Esophagus muscularis mucosa (tissue), 3 donors: ENCODE measurements at regions not wholly inside any gene's neighbourhood (a gene's known extent, or its start where the extent isn't known, plus 50 kb on each side); places are given as distances from the start of the nearest gene placed in this dataset.

Experiments used
- EP300 ChIP-seq: sonication (generic); formaldehyde crosslinking; IDR thresholded peaks from one replicate; pipeline ENCODE4 v1.6.1; 2017; ENCODE audit warnings: antibody characterized with exemption
- TF ChIP-seq, protein P1 (sequence below), 3 experiments: fragments of 200-600 bp in 2 of 3; fragments of 450-650 bp in 1 of 3; sonication (generic) in 2 of 3; IDR thresholded peaks; one replicate each; pipeline ENCODE4 v1.5.1; 2017 to 2019; ENCODE audit warnings: antibody characterized with exemption in 3 of 3, mild to moderate bottlenecking in 2 of 3, moderate library complexity in 1 of 3

DNA sequence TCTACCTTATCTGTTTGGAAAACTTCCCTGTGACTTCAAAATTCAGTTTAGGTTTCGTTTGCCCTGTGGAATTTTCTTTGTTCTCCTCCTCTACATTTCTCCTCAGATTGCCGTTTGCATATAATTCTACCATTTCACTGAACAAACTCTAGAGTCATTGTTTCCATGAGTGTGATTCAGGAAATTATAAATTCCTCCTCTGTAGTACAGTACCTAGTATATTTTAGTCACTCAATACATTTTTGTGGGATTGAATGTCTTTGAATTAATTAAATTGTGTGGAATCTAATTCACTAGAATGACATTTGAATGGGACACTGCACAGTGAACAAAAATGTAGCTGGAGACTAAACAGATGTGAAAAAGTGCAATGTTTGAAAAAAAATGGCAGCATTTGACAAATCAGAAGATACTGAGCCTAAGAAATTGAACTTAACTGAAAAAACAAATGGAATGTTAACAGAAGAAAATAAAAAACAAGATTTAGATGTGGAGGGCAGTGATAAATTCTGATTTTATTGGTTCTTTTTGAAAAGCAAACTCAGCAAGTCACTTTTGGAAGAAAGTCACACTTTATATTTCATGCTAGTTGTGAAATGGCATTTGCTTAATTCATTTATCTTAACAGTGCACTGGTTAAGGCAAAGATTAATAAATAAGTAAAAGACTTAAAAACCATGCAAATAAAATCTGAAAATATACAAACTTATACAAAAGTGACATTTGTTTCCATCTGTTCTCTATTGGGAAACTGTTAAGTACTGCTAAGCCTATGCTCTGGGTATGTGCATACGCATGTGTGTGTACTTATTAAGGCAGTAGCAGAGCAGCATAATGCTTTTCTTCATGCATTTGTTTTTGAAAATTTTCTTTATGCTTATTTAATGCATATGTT, 512.3 kb downstream of the FAT4 start:
- TF ChIP-seq, protein P1, sequence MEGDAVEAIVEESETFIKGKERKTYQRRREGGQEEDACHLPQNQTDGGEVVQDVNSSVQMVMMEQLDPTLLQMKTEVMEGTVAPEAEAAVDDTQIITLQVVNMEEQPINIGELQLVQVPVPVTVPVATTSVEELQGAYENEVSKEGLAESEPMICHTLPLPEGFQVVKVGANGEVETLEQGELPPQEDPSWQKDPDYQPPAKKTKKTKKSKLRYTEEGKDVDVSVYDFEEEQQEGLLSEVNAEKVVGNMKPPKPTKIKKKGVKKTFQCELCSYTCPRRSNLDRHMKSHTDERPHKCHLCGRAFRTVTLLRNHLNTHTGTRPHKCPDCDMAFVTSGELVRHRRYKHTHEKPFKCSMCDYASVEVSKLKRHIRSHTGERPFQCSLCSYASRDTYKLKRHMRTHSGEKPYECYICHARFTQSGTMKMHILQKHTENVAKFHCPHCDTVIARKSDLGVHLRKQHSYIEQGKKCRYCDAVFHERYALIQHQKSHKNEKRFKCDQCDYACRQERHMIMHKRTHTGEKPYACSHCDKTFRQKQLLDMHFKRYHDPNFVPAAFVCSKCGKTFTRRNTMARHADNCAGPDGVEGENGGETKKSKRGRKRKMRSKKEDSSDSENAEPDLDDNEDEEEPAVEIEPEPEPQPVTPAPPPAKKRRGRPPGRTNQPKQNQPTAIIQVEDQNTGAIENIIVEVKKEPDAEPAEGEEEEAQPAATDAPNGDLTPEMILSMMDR (IDR thresholded peaks at IDR 0.05) = no peak
- TF ChIP-seq EP300 = no peak
